SK-N-SH (cell line): ENCODE measurements at regions not wholly inside any gene's neighbourhood (a gene's known extent, or its start where the extent isn't known, plus 50 kb on each side); places are given as distances from the start of the nearest gene placed in this dataset.

ENCODE experiments used
- CTCF ChIP-seq: fragments of 200-600 bp; sonication (generic); IDR thresholded peaks from 2 replicates; pipeline ENCODE4 v1.6.1; 2017; ENCODE audit warnings: antibody characterized with exemption, mild to moderate bottlenecking, moderate library complexity
- NFIC ChIP-seq: IDR thresholded peaks from 2 replicates; pipeline ENCODE4 v1.4.0; 2012; ENCODE audit warnings: borderline replicate concordance
- POLR2AphosphoS5 ChIP-seq: IDR thresholded peaks from 2 replicates; pipeline ENCODE4 v1.6.1; 2012; ENCODE audit warnings: low read depth, low read length
- TAF1 ChIP-seq: IDR thresholded peaks from 2 replicates; pipeline ENCODE4 v1.6.1; 2012; ENCODE audit warnings: low read depth, mild to moderate bottlenecking, low read length, moderate library complexity, borderline replicate concordance
- TCF12 ChIP-seq: IDR thresholded peaks from 2 replicates; pipeline ENCODE4 v1.4.0; 2012
- USF2 ChIP-seq: fragments of 150-350 bp; IDR thresholded peaks from 2 replicates; pipeline ENCODE4 v1.6.1; 2017; ENCODE audit warnings: antibody characterized with exemption, low read length, low read depth, borderline replicate concordance

GRCh38 chr13:38121267-38121666 lies 228.4 kb upstream of the UFM1 start:
- TF ChIP-seq CTCF (no peak), POLR2AphosphoS5 (no peak), NFIC (no peak), TCF12 (no peak), USF2 (no peak), TAF1 (no peak)
